ENCODE measurements at regions not wholly inside any gene's neighbourhood (a gene's known extent, or its start where the extent isn't known, plus 50 kb on each side); places are given as distances from the start of the nearest gene placed in this dataset.
A peak's percentile ranks its signal among the peaks of the same experiment; 100 is the strongest.

DNA sequence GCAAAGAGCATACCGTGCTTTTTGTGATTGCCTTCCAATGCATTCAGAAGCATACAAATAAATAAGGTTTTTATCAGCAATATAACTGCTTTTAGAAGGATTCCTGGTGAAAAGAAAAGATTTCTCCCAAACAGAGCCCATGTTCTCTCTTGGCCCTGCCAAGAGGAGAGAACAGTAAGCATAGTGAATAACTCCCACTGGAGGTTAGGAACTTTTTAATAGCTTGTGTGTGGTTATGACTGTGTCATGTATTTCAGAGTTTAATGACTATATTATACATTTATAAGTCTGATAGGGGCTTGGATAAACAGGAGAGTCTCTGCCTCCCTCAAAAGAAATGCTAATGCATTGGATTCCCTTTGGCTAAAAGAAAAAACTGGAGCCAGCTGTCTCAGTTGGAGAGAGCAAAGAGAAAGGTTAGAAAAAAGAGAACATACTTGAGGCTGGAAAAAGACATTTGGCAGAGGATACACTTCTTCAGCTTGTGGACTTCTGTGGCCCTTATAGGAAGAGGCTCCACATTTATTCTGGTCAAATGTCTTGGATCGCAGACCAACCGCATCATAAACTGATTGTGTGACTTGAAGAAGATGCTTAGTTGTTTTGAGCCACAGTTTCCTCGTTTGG, 63.0 kb upstream of the SPRED2 start:
- POLR2A ChIA-PET, result no interaction called here
- intact Hi-C loops (cut with micrococcal nuclease), result no loop called here
- peaks cover 18% of the 10 kb centered on the region for H3K27me3 Mint-ChIP-seq (ENCODE audit: insufficient read depth, unreplicated experiment)
- TF ChIP-seq, protein P1, sequence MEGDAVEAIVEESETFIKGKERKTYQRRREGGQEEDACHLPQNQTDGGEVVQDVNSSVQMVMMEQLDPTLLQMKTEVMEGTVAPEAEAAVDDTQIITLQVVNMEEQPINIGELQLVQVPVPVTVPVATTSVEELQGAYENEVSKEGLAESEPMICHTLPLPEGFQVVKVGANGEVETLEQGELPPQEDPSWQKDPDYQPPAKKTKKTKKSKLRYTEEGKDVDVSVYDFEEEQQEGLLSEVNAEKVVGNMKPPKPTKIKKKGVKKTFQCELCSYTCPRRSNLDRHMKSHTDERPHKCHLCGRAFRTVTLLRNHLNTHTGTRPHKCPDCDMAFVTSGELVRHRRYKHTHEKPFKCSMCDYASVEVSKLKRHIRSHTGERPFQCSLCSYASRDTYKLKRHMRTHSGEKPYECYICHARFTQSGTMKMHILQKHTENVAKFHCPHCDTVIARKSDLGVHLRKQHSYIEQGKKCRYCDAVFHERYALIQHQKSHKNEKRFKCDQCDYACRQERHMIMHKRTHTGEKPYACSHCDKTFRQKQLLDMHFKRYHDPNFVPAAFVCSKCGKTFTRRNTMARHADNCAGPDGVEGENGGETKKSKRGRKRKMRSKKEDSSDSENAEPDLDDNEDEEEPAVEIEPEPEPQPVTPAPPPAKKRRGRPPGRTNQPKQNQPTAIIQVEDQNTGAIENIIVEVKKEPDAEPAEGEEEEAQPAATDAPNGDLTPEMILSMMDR (IDR thresholded peaks at IDR 0.05; ENCODE audit: unreplicated experiment), result no peak
- no peaks in the 10 kb centered on the region for H3K4me1 Mint-ChIP-seq (ENCODE audit: insufficient read depth, unreplicated experiment)
- DNase-seq (ENCODE audit: unreplicated experiment), result no peak
- CTCF ChIA-PET, result no interaction called here
- no peaks in the 10 kb centered on the region for H3K9me3 Mint-ChIP-seq (ENCODE audit: unreplicated experiment)
- H3K27ac Mint-ChIP-seq (ENCODE audit: low read depth, unreplicated experiment), result no peak overlapping the region
- BruUV-seq (replicated peaks), result no TSS peak
- H3K36me3 Mint-ChIP-seq (ENCODE audit: insufficient read depth, unreplicated experiment), result no peaks in the 10 kb centered on the region
- H3K4me3 Mint-ChIP-seq (ENCODE audit: unreplicated experiment), result no peak overlapping the region

DNA sequence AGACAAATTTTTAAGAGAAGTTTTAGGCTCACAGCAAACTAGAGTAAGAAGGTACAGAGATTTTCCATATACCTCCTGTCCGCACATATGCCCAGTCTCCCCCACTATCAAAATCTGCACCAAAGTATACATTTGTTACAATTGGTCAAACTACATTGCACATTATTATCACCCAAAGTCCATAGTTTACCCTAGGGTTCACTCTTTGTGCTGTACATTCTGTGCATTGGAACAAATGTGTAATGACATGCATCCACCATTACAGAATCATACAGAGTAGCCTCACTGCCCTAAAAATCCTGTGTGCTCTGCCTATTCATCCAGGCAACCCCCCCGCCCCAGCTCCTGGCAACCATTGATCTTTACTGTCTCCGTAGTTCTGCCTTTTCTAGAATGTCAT, 61.7 kb upstream of the SPRED2 start:
- Mint-ChIP-seq H3K27ac (ENCODE audit: low read depth, unreplicated experiment) (no peak overlapping the region), H3K27me3 (ENCODE audit: insufficient read depth, unreplicated experiment) (peaks cover 18% of the 10 kb centered on the region), H3K4me1 (ENCODE audit: insufficient read depth, unreplicated experiment) (no peaks in the 10 kb centered on the region), H3K4me3 (ENCODE audit: unreplicated experiment) (no peak overlapping the region), H3K36me3 (ENCODE audit: insufficient read depth, unreplicated experiment) (no peaks in the 10 kb centered on the region), H3K9me3 (ENCODE audit: unreplicated experiment) (no peaks in the 10 kb centered on the region)
- CTCF ChIA-PET, result no interaction called here
- no TSS peak for BruUV-seq (replicated peaks)
- DNase-seq (ENCODE audit: unreplicated experiment), result no peak
- POLR2A ChIA-PET, result no interaction called here
- TF ChIP-seq, protein P1 (IDR thresholded peaks at IDR 0.05; ENCODE audit: unreplicated experiment), result no peak
- intact Hi-C loops (cut with micrococcal nuclease), result no loop called here

DNA sequence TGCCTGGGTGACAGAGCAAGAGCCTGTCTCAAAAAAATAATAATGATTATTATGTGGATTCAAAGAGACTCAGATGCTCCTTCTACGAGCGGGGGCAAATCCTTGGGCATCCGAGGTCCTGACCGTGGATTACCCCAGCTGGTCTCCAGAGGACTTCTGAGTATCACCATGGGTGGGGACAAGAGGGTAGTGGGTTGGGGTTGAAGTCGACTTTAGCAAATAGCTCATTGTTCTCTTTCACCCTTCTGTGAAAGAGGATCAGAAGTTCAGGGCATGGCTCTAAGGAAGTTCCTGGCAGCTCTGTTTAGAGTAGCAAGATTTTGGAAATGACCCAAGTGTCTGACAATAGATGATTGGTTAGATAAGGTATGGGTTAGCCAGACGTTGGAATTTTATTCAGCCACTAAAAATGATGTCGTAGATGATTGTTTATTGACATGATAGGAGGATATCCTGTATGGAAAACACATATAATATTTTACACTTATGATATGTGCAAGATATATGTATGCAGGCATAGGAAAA, 59.0 kb upstream of the SPRED2 start:
- Mint-ChIP-seq H3K36me3 (ENCODE audit: insufficient read depth, unreplicated experiment) (no peaks in the 10 kb centered on the region), H3K27me3 (ENCODE audit: insufficient read depth, unreplicated experiment) (peaks cover 18% of the 10 kb centered on the region), H3K9me3 (ENCODE audit: unreplicated experiment) (peaks cover 11% of the 10 kb centered on the region), H3K4me1 (ENCODE audit: insufficient read depth, unreplicated experiment) (peaks cover 11% of the 10 kb centered on the region), H3K4me3 (ENCODE audit: unreplicated experiment) (no peak overlapping the region), H3K27ac (ENCODE audit: low read depth, unreplicated experiment) (no peak overlapping the region)
- CTCF ChIA-PET, result interaction anchor here (0.6 to 0.7 kb wide), 3 partner anchors 8 to 636 kb away, joined by 3 to 5 read pairs (median 3); no protein-coding TSS in a partner anchor
- POLR2A ChIA-PET, result no interaction called here
- intact Hi-C loops (cut with micrococcal nuclease), result no loop called here
- BruUV-seq (replicated peaks), result no TSS peak
- DNase-seq (ENCODE audit: unreplicated experiment), result peak; percentile 31
- TF ChIP-seq, protein P1 (IDR thresholded peaks at IDR 0.05; ENCODE audit: unreplicated experiment), result no peak

DNA sequence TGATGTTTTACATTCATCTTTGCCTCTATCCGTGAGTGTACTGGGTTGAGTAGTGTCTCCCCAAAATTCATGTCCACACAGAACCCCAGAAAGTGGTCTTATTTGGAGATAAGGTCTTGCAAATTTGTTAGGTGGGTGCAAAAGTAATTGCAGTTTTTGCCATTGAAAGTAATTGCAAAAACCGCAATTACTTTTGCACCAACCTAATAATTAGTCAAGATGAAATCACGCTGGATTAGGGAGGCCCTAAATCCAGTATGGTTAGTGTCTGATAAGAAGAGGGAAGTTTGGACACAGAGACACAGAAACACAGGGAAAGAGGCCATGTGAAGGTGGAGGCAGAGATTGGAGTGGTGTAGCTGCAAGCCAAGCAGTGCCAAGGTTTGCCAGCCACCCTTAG, 57.8 kb upstream of the SPRED2 start:
- no TSS peak for BruUV-seq (replicated peaks)
- ChIA-PET CTCF (no interaction called here), POLR2A (no interaction called here)
- Mint-ChIP-seq H3K4me3 (ENCODE audit: unreplicated experiment) (no peak overlapping the region), H3K27me3 (ENCODE audit: insufficient read depth, unreplicated experiment) (peaks cover 11% of the 10 kb centered on the region), H3K36me3 (ENCODE audit: insufficient read depth, unreplicated experiment) (no peaks in the 10 kb centered on the region), H3K9me3 (ENCODE audit: unreplicated experiment) (peaks cover 11% of the 10 kb centered on the region), H3K4me1 (ENCODE audit: insufficient read depth, unreplicated experiment) (peaks cover 11% of the 10 kb centered on the region), H3K27ac (ENCODE audit: low read depth, unreplicated experiment) (no peak overlapping the region)
- intact Hi-C loops (cut with micrococcal nuclease), result no loop called here
- TF ChIP-seq, protein P1 (IDR thresholded peaks at IDR 0.05; ENCODE audit: unreplicated experiment), result no peak
- DNase-seq (ENCODE audit: unreplicated experiment), result no peak

Data from MCF 10A (cell line).